NOMO-1 treated with dmso at 0.1 percent for 144 hours (cell line): ENCODE measurements at regions not wholly inside any gene's neighbourhood (a gene's known extent, or its start where the extent isn't known, plus 50 kb on each side); places are given as distances from the start of the nearest gene placed in this dataset.
"Not testable (repeated sequence)": the region's sequence is repeated elsewhere in the genome, so short reads cannot be mapped to it uniquely, and the experiment has no call there.

Experiments used
- DNase-seq: peaks from one replicate; lab custom pipeline; 2025; ENCODE audit not compliant: unreplicated experiment; lab: John Stamatoyannopoulos, UW

DNA sequence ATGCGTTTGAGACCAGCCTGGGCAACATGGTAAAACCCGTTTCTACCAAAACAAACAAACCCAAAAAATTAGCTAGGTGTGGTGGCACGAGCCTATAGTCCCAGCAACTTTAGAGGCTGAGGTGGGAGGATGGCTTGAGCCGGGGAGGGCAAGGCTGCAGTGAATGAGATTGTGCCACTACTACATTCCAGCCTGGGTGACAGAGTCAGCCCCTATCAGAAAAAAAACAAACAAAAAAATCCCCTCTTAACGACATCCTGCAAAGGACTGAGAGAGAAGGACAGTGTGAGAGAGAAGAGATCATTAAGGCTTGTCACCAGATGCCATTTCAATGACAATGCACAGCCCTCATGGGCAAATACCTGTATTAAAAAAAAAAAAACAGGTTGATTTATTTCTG, 266.7 kb upstream of the ATP10A start:
- DNase-seq: no peak

- DNase-seq: no peak
Measured at GRCh38 chr15:26128611-26129140, 265.5 kb upstream of the ATP10A start.

- DNase-seq: no peak
Measured at GRCh38 chr15:26126819-26127387, 263.8 kb upstream of the ATP10A start.

DNA sequence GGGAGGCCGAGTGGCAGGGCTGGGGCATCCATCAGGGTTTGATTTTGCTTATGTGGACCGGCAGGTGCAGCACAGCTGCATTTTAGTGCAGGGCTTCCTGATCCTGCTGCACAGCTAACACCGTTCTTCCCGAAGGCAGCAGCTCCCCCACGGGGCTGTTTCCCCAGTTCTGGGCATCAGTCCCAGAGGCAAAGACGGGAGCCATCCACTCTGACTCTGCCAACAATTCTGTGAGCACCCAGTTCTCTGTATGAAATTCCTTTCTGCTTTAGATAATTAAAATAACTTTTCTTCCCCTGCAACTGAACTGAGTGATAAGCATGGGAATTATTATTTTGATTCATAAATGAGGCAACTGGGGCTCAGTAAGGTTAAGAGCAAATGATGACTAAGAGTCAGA, 262.9 kb upstream of the ATP10A start:
- DNase-seq: no peak

GRCh38 chr15:26125664-26126063, 262.5 kb upstream of the ATP10A start:
- no peak for DNase-seq

GRCh38 chr15:26119322-26119721, 256.2 kb upstream of the ATP10A start:
- DNase-seq: no peak

DNA sequence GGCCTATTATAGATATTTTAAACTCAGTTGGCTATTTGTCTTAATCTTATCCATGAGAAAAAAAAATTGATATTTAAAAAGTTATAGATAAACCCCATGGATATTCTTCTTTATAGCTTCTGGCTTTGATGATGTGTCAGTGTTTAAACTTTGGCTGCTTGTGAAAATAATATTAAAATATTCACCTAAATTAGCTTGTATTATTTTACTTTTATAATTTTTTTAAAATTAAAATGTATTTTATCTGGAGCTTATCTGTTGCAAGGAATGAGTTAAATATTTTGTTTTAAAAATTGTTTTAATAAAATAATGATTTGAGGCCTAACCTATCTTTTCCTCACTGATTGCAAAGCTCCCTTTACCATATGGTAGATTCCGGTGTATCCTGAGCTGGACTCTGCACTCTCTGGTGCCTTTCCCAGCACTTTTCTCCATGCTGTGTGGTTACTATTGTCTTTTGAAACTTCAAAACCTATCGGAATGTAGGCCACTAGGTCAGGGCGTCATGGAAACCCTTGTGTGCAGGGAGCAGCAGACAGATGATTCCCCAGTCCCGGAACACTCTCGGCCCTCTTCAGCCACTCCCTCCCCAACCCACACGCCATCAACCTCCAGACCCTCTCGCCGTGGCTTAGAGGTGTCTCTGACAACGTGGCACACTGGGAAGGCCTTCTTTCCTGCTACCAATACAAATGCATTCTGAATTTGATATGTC, 252.3 kb upstream of the ATP10A start:
- no peak for DNase-seq

GRCh38 chr15:26114128-26114527, 251.0 kb upstream of the ATP10A start:
- not testable (repeated sequence) for DNase-seq

DNA sequence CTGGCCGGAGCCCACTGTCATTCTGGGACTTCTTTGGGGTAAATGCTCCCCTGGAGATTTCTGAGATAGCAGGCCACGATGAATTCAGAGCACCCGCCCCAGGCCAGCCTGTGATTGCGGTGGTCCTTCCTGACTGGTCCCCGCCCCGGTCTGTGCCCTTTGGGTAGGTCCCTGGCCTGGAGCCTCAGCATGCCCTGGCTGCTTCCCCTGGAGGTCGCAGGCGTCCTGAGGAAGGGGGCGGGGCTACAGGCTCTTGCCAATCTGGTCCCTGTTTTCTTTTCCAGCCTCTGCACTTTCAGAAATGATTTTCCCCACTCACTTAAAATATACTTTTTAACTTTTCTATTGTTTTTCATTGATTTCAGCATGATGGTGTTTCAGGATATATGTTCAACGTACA, 250.2 kb upstream of the ATP10A start:
- no peak for DNase-seq

GRCh38 chr15:26109203-26109602, 246.1 kb upstream of the ATP10A start:
- no peak for DNase-seq

- DNase-seq: no peak
Measured at GRCh38 chr15:26106556-26106955, 243.4 kb upstream of the ATP10A start.

- DNase-seq: peak; percentile 38
Measured at GRCh38 chr15:26103002-26103404, 239.9 kb upstream of the ATP10A start.

GRCh38 chr15:26102365-26102764, 239.2 kb upstream of the ATP10A start:
- DNase-seq: no peak

- DNase-seq: no peak
Measured at GRCh38 chr15:26101443-26101842, 238.3 kb upstream of the ATP10A start.

GRCh38 chr15:26098801-26099200, 235.7 kb upstream of the ATP10A start:
- DNase-seq: no peak

- no peak for DNase-seq
Measured at GRCh38 chr15:26097216-26097615, 234.1 kb upstream of the ATP10A start.

DNA sequence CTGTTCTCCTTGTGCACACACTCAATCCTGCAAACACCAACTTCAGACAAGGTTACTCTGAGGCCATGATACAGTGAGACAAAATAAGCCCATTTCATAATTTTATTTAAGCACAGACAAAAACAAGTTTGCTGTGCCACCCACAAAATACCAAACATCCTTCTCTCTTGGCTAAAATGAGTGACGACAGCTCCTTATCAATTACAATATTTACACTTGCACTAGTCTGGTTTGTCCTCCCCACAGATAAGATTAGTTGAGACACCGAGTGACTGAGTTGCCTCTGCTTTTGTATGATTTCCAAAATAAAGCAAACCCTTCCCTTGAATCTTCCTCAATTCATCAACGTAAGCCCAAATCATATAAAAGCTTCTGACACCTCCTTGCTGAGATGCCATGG, 233.5 kb upstream of the ATP10A start:
- no peak for DNase-seq

DNA sequence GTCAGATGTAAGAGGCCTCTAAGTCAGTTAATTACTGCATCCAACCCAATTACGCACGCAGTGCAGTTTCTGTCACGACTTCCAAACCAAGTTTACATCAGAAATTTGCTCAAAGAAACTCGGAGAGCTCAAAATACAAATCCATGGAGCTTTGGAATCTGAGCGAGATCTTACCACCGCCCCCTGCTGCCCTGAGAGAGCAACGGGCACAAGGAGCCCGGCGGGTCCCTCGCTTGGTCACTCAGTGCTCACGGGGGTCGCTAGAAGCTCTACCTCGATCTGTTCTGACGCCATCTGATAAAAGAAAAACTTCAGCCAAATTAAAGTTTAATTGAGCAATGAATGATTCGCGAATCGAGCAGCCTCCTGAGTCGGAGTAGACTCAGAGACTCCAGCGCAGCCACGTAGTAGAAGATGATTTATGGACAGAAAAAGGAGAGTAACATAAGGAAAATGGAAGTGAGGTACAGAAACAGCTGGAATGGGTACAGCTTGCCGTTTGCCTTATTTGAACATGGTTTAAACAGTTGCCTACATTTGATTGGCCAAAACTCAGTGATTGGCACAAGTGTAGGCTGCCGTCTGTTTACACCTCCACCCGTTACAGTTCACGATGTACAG, 232.7 kb upstream of the ATP10A start:
- DNase-seq: no peak

GRCh38 chr15:26091184-26091583, 228.1 kb upstream of the ATP10A start:
- DNase-seq: no peak

DNA sequence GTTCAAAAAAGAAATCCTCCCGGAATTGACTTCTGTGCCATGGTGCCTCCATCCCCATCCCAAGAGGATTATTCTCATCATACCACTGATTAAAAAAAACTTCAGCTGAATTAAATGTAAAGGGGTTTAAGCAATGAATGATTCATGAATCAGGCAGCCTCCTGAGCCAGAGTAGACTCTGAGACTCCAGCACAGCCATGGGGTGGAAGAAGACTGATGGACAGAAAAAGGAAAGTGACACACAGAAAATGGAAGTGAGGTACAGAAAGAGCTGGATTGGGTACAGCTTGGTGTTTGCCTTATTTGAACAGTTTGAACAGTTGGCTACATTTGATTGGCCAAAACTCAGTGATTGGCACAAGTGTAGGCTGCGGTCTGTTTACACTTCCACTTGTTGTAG, 224.8 kb upstream of the ATP10A start:
- DNase-seq: no peak

- no peak for DNase-seq
Measured at GRCh38 chr15:26087395-26087794, 224.3 kb upstream of the ATP10A start.

DNA sequence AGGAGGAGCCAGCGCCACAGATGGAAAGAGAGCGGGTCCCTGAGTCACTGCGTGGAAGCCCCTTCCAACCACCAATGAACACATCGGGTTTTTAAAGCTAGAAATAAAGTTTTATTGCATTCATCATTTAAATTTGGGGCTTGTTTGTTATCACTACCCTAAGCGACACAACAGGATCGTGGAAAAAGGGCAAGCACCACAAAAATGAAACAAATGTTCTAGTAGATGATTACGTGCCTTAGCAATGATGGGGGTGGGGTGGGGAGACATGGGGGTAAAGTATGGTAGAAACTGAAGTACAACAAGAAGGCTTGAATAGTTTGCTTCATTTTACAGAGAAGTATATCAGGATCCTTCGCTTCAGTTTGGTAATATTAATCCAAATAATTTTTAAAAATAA, 221.6 kb upstream of the ATP10A start:
- DNase-seq: no peak
